HG03280 (cell line): ENCODE measurements at regions not wholly inside any gene's neighbourhood (a gene's known extent, or its start where the extent isn't known, plus 50 kb on each side); places are given as distances from the start of the nearest gene placed in this dataset.
"Not testable (repeated sequence)": the region's sequence is repeated elsewhere in the genome, so short reads cannot be mapped to it uniquely, and the experiment has no call there.

Experiments used
- ATAC-seq: cut with Tn5 transposase; IDR thresholded peaks from one replicate; pipeline ENCODE4 v1.9.1; 2021; ENCODE audit warnings: mild to moderate bottlenecking, moderate library complexity; ENCODE audit not compliant: unreplicated experiment

- ATAC-seq, result no peak
Measured at GRCh38 chr5:57983426-57983825, 476.5 kb downstream of the PLK2 start.

- no peak for ATAC-seq
Measured at GRCh38 chr5:57979671-57980070, 480.2 kb downstream of the PLK2 start.

- no peak for ATAC-seq
Measured at GRCh38 chr5:57976506-57976905, 483.4 kb downstream of the PLK2 start.

- ATAC-seq, result not testable (repeated sequence)
Measured at GRCh38 chr5:57972099-57972498, 487.8 kb downstream of the PLK2 start.

- ATAC-seq, result no peak
Measured at GRCh38 chr5:57960569-57960968, 478.0 kb upstream of the ACTBL2 start.

- ATAC-seq, result no peak
Measured at GRCh38 chr5:57956636-57957035, 474.0 kb upstream of the ACTBL2 start.

GRCh38 chr5:57955511-57955910, 472.9 kb upstream of the ACTBL2 start:
- no peak for ATAC-seq

GRCh38 chr5:57953792-57954191, 471.2 kb upstream of the ACTBL2 start:
- no peak for ATAC-seq

- no peak for ATAC-seq
Measured at GRCh38 chr5:57950616-57951228, 468.1 kb upstream of the ACTBL2 start.

GRCh38 chr5:57948091-57948490, 465.5 kb upstream of the ACTBL2 start:
- ATAC-seq, result no peak

- no peak for ATAC-seq
Measured at GRCh38 chr5:57947181-57947580, 464.6 kb upstream of the ACTBL2 start.

- ATAC-seq, result no peak
Measured at GRCh38 chr5:57940879-57941278, 458.3 kb upstream of the ACTBL2 start.

- no peak for ATAC-seq
Measured at GRCh38 chr5:57940236-57940635, 457.6 kb upstream of the ACTBL2 start.

- no peak for ATAC-seq
Measured at GRCh38 chr5:57939771-57940170, 457.2 kb upstream of the ACTBL2 start.

- ATAC-seq, result no peak
Measured at GRCh38 chr5:57939335-57939734, 456.7 kb upstream of the ACTBL2 start.

- no peak for ATAC-seq
Measured at GRCh38 chr5:57938174-57938557, 455.6 kb upstream of the ACTBL2 start.

- ATAC-seq, result no peak
Measured at GRCh38 chr5:57937501-57938173, 455.0 kb upstream of the ACTBL2 start.

GRCh38 chr5:57937025-57937424, 454.4 kb upstream of the ACTBL2 start:
- ATAC-seq, result no peak

GRCh38 chr5:57932761-57933160, 450.1 kb upstream of the ACTBL2 start:
- ATAC-seq, result no peak

GRCh38 chr5:57931807-57932206, 449.2 kb upstream of the ACTBL2 start:
- ATAC-seq, result no peak

- ATAC-seq, result no peak
Measured at GRCh38 chr5:57931352-57931751, 448.7 kb upstream of the ACTBL2 start.

GRCh38 chr5:57929271-57929670, 446.7 kb upstream of the ACTBL2 start:
- no peak for ATAC-seq

- ATAC-seq, result not testable (repeated sequence)
Measured at GRCh38 chr5:57923094-57923493, 440.5 kb upstream of the ACTBL2 start.
